HCT116 (cell line): ENCODE measurements at regions not wholly inside any gene's neighbourhood (a gene's known extent, or its start where the extent isn't known, plus 50 kb on each side); places are given as distances from the start of the nearest gene placed in this dataset.

Source experiments
- ATAC-seq: fragments of 200-7000 bp; cut with Tn5 transposase; 2 replicates; pipeline ENCODE4 v1.9.1; 2020; ENCODE audit warnings: mild to moderate bottlenecking, moderate library complexity
- BruUV-seq: library from RNA; stranded (reverse); fragments of 400-500 nt; replicated peaks from 2 replicates; lab custom pipeline; 2021; lab: Mats Ljungman, UMichigan
- CTCF ChIA-PET: fragments of 300-600 bp; sonication (Branson Sonifier 250); formaldehyde crosslinking; loops from one replicate; lab custom pipeline; 2021; ENCODE audit warnings: antibody characterized with exemption; lab: Charles Lee
- POLR2A ChIA-PET: fragments of 300-600, 350-600 bp; sonication (Branson Sonifier 250); formaldehyde crosslinking; loops from one replicate; lab custom pipeline; 2021; ENCODE audit warnings: antibody characterized with exemption; lab: Charles Lee
- RAD21 ChIA-PET, 2 experiments: fragments of 300-600 bp; sonication (Branson Sonifier 250); formaldehyde crosslinking; loops; one replicate each; lab custom pipeline; 2023; ENCODE audit warnings: low total read pairs in 2 of 2; ENCODE audit not compliant: uncharacterized antibody in 2 of 2, unreplicated experiment in 2 of 2, low non-redundant PET in 1 of 2; lab: Charles Lee
- DNase-seq: peaks from one replicate; pipeline ENCODE4 v3.0.0-alpha.2; 2010; ENCODE audit warnings: low read depth, low spot score
- H2AFZ ChIP-seq: fragments of 200-600 bp; shearing (Covaris generic), sonication (generic); 2 replicates; pipeline ENCODE4 v1.6.1; 2017; ENCODE audit warnings: low read depth, mixed run types, mixed read lengths, antibody characterized with exemption, low read length; ENCODE audit not compliant: poor library complexity, severe bottlenecking
- H3K27ac ChIP-seq: 2 replicates; pipeline ENCODE4 v1.5.1; 2012; ENCODE audit warnings: low read depth, low read length
- H3K27me3 ChIP-seq: fragments of 200-600 bp; sonication (generic); 2 replicates; pipeline ENCODE4 v1.6.1; 2016; ENCODE audit warnings: mixed run types, low read length, mixed read lengths; ENCODE audit not compliant: insufficient read depth
- H3K36me3 ChIP-seq, 2 experiments: fragments of 200-500 bp in 1 of 2; fragments of 200-600 bp in 1 of 2; sonication (Bioruptor generic) in 1 of 2; sonication (generic) in 1 of 2; 2 replicates each; pipeline versions ENCODE4 v1.5.1 to v1.6.1; 2014 to 2016; ENCODE audit warnings: low read length in 2 of 2, inconsistent platforms in 1 of 2, mixed read lengths in 1 of 2, mixed run types in 1 of 2; ENCODE audit not compliant: insufficient read depth in 2 of 2, control insufficient read depth in 1 of 2
- H3K4me1 ChIP-seq, 2 experiments: fragments of 200-600 bp in 1 of 2; sonication (generic) in 1 of 2; 2 replicates each; pipeline versions ENCODE4 v1.5.1 to v1.6.1; 2012 to 2017; ENCODE audit warnings: low read length in 2 of 2, inconsistent platforms in 1 of 2, mild to moderate bottlenecking in 1 of 2, mixed read lengths in 1 of 2, mixed run types in 1 of 2, moderate library complexity in 1 of 2; ENCODE audit not compliant: insufficient read depth in 2 of 2, control insufficient read depth in 1 of 2
- H3K4me2 ChIP-seq: fragments of 200-600 bp; sonication (generic); 2 replicates; pipeline ENCODE4 v1.6.1; 2017; ENCODE audit warnings: mixed run types, low read length, mixed read lengths
- H3K4me3 ChIP-seq, 2 experiments: fragments of 200-600 bp in 1 of 2; sonication (generic) in 1 of 2; replicated peaks in 1 of 2; 2 replicates each; pipeline ENCODE4 v1.5.1; 2011 to 2016; ENCODE audit warnings: low read length in 2 of 2, control low read depth in 1 of 2, low read depth in 1 of 2, mild to moderate bottlenecking in 1 of 2, mixed read lengths in 1 of 2, mixed run types in 1 of 2
- H3K79me2 ChIP-seq: fragments of 200-600 bp; sonication (generic); 2 replicates; pipeline ENCODE4 v1.6.1; 2017; ENCODE audit warnings: mild to moderate bottlenecking, mixed run types, low read length, moderate library complexity, mixed read lengths; ENCODE audit not compliant: insufficient read depth
- H3K9ac ChIP-seq: fragments of 200-600 bp; sonication (generic); 2 replicates; pipeline ENCODE4 v1.6.1; 2016; ENCODE audit warnings: low read length, mixed read lengths
- H3K9me2 ChIP-seq: fragments of 200-600 bp; sonication (generic), shearing (Covaris generic); 2 replicates; pipeline ENCODE4 v1.6.1; 2017; ENCODE audit warnings: mixed run types, mild to moderate bottlenecking, moderate library complexity; ENCODE audit not compliant: insufficient read depth
- H3K9me3 ChIP-seq, 2 experiments: fragments of 200-500 bp in 1 of 2; fragments of 200-600 bp in 1 of 2; sonication (Bioruptor generic) in 1 of 2; sonication (generic) in 1 of 2; 2 replicates each; pipeline ENCODE4 v1.6.1; 2014 to 2017; ENCODE audit warnings: low read length in 2 of 2, mixed read lengths in 2 of 2, inconsistent platforms in 1 of 2, low read depth in 1 of 2, mild to moderate bottlenecking in 1 of 2, mixed run types in 1 of 2, moderate library complexity in 1 of 2; ENCODE audit not compliant: control insufficient read depth in 1 of 2, insufficient read depth in 1 of 2
- H4K20me1 ChIP-seq: fragments of 200-600 bp; sonication (generic), shearing (Covaris generic); 2 replicates; pipeline ENCODE4 v1.6.1; 2017; ENCODE audit warnings: mixed run types, mild to moderate bottlenecking, moderate library complexity; ENCODE audit not compliant: insufficient read depth
- ATF3 ChIP-seq: IDR thresholded peaks from 2 replicates; pipeline ENCODE4 v1.6.1; 2012
- CBX3 ChIP-seq: IDR thresholded peaks from 2 replicates; pipeline ENCODE4 v1.6.1; 2012; ENCODE audit warnings: low read depth
- CEBPB ChIP-seq: IDR thresholded peaks from 2 replicates; pipeline ENCODE4 v1.6.1; 2012; ENCODE audit warnings: low read depth
- CTCF ChIP-seq, 3 experiments: fragments of 200-600 bp in 1 of 3; sonication (generic) in 1 of 3; IDR thresholded peaks in 2 of 3; conservative IDR thresholded peaks in 1 of 3; 2 replicates each; pipeline ENCODE4 v1.5.1; 2012 to 2017; ENCODE audit warnings: low read depth in 2 of 3, low read length in 2 of 3, antibody characterized with exemption in 1 of 3, borderline replicate concordance in 1 of 3, control low read depth in 1 of 3, mild to moderate bottlenecking in 1 of 3, mixed read lengths in 1 of 3, mixed run types in 1 of 3, moderate library complexity in 1 of 3; ENCODE audit not compliant: insufficient read depth in 1 of 3
- EGR1 ChIP-seq: IDR thresholded peaks from 2 replicates; pipeline ENCODE4 v1.6.1; 2012; ENCODE audit warnings: low read depth
- ELF1 ChIP-seq: IDR thresholded peaks from 2 replicates; pipeline ENCODE4 v1.6.1; 2012; ENCODE audit warnings: low read depth, borderline replicate concordance
- EZH2 ChIP-seq: fragments of 200-600 bp; sonication (generic); IDR thresholded peaks from 2 replicates; pipeline ENCODE4 v1.6.1; 2017; ENCODE audit warnings: antibody characterized with exemption, mixed run types
- FOSL1 ChIP-seq: IDR thresholded peaks from 2 replicates; pipeline ENCODE4 v1.6.1; 2012; ENCODE audit warnings: low read depth
- POLR2A ChIP-seq: IDR thresholded peaks from 2 replicates; pipeline ENCODE4 v1.7.0; 2011; ENCODE audit warnings: borderline replicate concordance; ENCODE audit not compliant: insufficient read depth, insufficient read length; ENCODE audit errors: extremely low read depth
- POLR2AphosphoS5 ChIP-seq: IDR thresholded peaks from 2 replicates; pipeline ENCODE4 v1.6.1; 2011; ENCODE audit warnings: mild to moderate bottlenecking, low read depth, low read length, moderate library complexity
- RAD21 ChIP-seq: IDR thresholded peaks from 2 replicates; pipeline ENCODE4 v1.6.1; 2012; ENCODE audit warnings: low read depth, mild to moderate bottlenecking
- SIN3A ChIP-seq: IDR thresholded peaks from 2 replicates; pipeline ENCODE4 v1.6.1; 2012; ENCODE audit warnings: low read depth
- SP1 ChIP-seq: IDR thresholded peaks from 2 replicates; pipeline ENCODE4 v1.6.1; 2012; ENCODE audit warnings: low read depth
- SRF ChIP-seq: IDR thresholded peaks from 2 replicates; pipeline ENCODE4 v1.6.1; 2012; ENCODE audit warnings: low read depth
- TCF7L2 ChIP-seq: IDR thresholded peaks from 2 replicates; pipeline ENCODE4 v1.7.0; 2011; ENCODE audit warnings: borderline replicate concordance, inconsistent platforms; ENCODE audit not compliant: insufficient read depth, insufficient read length; ENCODE audit errors: extremely low read depth
- YY1 ChIP-seq: IDR thresholded peaks from 2 replicates; pipeline ENCODE4 v1.6.1; 2011; ENCODE audit warnings: low read length, low read depth, moderate library complexity, mild to moderate bottlenecking; ENCODE audit not compliant: insufficient replicate concordance; ENCODE audit errors: extremely low read depth
- ZBTB33 ChIP-seq: IDR thresholded peaks from 2 replicates; pipeline ENCODE4 v1.6.1; 2011; ENCODE audit warnings: mild to moderate bottlenecking, low read length, moderate library complexity; ENCODE audit not compliant: insufficient replicate concordance; ENCODE audit errors: extremely low read depth
- ZNF274 ChIP-seq: fragments of 200-500 bp; sonication (Bioruptor generic); IDR thresholded peaks from 2 replicates; pipeline ENCODE4 v1.6.1; 2014; ENCODE audit warnings: mild to moderate bottlenecking, low read depth, low read length, inconsistent platforms
- intact Hi-C: fragments of 100-400 bp; cut with micrococcal nuclease; formaldehyde crosslinking; loops from 2 replicates; pipeline ENCODE4 v1.10.0; 2022

GRCh38 chr10:69750725-69751124 lies 51.0 kb upstream of the COL13A1 start:
- no peaks in the 10 kb centered on the region for H3K79me2 ChIP-seq
- RAD21 ChIA-PET: no interaction called here
- H2AFZ ChIP-seq: no peak overlapping the region
- no peaks in the 10 kb centered on the region for H3K9me3 ChIP-seq
- CTCF ChIA-PET: no interaction called here
- H4K20me1 ChIP-seq: no peaks in the 10 kb centered on the region
- no peak overlapping the region for H3K4me2 ChIP-seq
- intact Hi-C loops: no loop called here
- no peak overlapping the region for H3K9ac ChIP-seq
- no peak overlapping the region for H3K4me3 ChIP-seq
- no peak for ATAC-seq
- no peaks in the 10 kb centered on the region for H3K36me3 ChIP-seq
- H3K27ac ChIP-seq: no peak overlapping the region
- no TSS peak for BruUV-seq
- no peak for DNase-seq
- no peaks in the 10 kb centered on the region for H3K27me3 ChIP-seq
- TF ChIP-seq SP1: no peak
- TF ChIP-seq CBX3: no peak
- TF ChIP-seq ZNF274: no peak
- no peak for TF ChIP-seq CTCF (IDR thresholded peaks at IDR 0.05 in 2 of 3, conservative IDR thresholded peaks at IDR 0.05 in 1 of 3; ENCODE audit: borderline replicate concordance in 1 of 3, insufficient read depth in 1 of 3, low read depth in 2 of 3, low read length in 2 of 3)
- no peak for TF ChIP-seq ELF1
- TF ChIP-seq SIN3A: no peak
- TF ChIP-seq EZH2: no peak
- no peak for TF ChIP-seq ZBTB33
- no peak for TF ChIP-seq RAD21
- no peak for TF ChIP-seq POLR2A
- no peak for TF ChIP-seq YY1
- no peak for TF ChIP-seq EGR1
- no peak for TF ChIP-seq FOSL1
- no peak for TF ChIP-seq TCF7L2
- TF ChIP-seq ATF3: no peak
- no peak for TF ChIP-seq CEBPB
- TF ChIP-seq POLR2AphosphoS5: no peak
- no peak for TF ChIP-seq SRF
- H3K9me2 ChIP-seq: no peaks in the 10 kb centered on the region
- POLR2A ChIA-PET: no interaction called here
- no peaks in the 10 kb centered on the region for H3K4me1 ChIP-seq
